ENCODE measurements at regions not wholly inside any gene's neighbourhood (a gene's known extent, or its start where the extent isn't known, plus 50 kb on each side); places are given as distances from the start of the nearest gene placed in this dataset.

GRCh38 chr11:37916331-37916730 lies 1318.3 kb upstream of the RAG2 start:
- no peak for TF ChIP-seq CTCF (IDR thresholded peaks at IDR 0.05; ENCODE audit: unreplicated experiment)
- no peaks in the 10 kb centered on the region for H3K27me3 Mint-ChIP-seq (ENCODE audit: unreplicated experiment)
- no peaks in the 10 kb centered on the region for H3K9me3 Mint-ChIP-seq (ENCODE audit: low read depth, unreplicated experiment)
- H3K4me3 Mint-ChIP-seq (ENCODE audit: low read depth, unreplicated experiment) = no peak overlapping the region
- H3K36me3 Mint-ChIP-seq (ENCODE audit: insufficient read depth, unreplicated experiment) = no peaks in the 10 kb centered on the region
- BruUV-seq (replicated peaks) = no TSS peak
- CTCF ChIA-PET = no interaction called here
- no peak overlapping the region for H3K27ac Mint-ChIP-seq (ENCODE audit: unreplicated experiment)
- intact Hi-C loops (cut with micrococcal nuclease; ENCODE audit: unreplicated experiment) = no loop called here
- DNase-seq = no peak
- H3K4me1 Mint-ChIP-seq (ENCODE audit: low read depth, unreplicated experiment) = no peaks in the 10 kb centered on the region

- Mint-ChIP-seq H3K27me3 (ENCODE audit: unreplicated experiment) (no peaks in the 10 kb centered on the region), H3K9me3 (ENCODE audit: low read depth, unreplicated experiment) (no peaks in the 10 kb centered on the region), H3K4me1 (ENCODE audit: low read depth, unreplicated experiment) (no peaks in the 10 kb centered on the region), H3K27ac (ENCODE audit: unreplicated experiment) (no peak overlapping the region), H3K4me3 (ENCODE audit: low read depth, unreplicated experiment) (no peak overlapping the region), H3K36me3 (ENCODE audit: insufficient read depth, unreplicated experiment) (no peaks in the 10 kb centered on the region)
- no TSS peak for BruUV-seq (replicated peaks)
- no peak for DNase-seq
- no peak for TF ChIP-seq CTCF (IDR thresholded peaks at IDR 0.05; ENCODE audit: unreplicated experiment)
- intact Hi-C loops (cut with micrococcal nuclease; ENCODE audit: unreplicated experiment) = no loop called here
- CTCF ChIA-PET = no interaction called here
Measured at GRCh38 chr11:37914859-37915258, 1316.8 kb upstream of the RAG2 start.

- no peaks in the 10 kb centered on the region for H3K36me3 Mint-ChIP-seq (ENCODE audit: insufficient read depth, unreplicated experiment)
- peaks cover 10% of the 10 kb centered on the region for H3K4me1 Mint-ChIP-seq (ENCODE audit: low read depth, unreplicated experiment)
- H3K27ac Mint-ChIP-seq (ENCODE audit: unreplicated experiment) = no peak overlapping the region
- intact Hi-C loops (cut with micrococcal nuclease; ENCODE audit: unreplicated experiment) = no loop called here
- CTCF ChIA-PET = no interaction called here
- TF ChIP-seq CTCF (IDR thresholded peaks at IDR 0.05; ENCODE audit: unreplicated experiment) = no peak
- no peaks in the 10 kb centered on the region for H3K27me3 Mint-ChIP-seq (ENCODE audit: unreplicated experiment)
- peaks cover 2% of the 10 kb centered on the region for H3K9me3 Mint-ChIP-seq (ENCODE audit: low read depth, unreplicated experiment)
- H3K4me3 Mint-ChIP-seq (ENCODE audit: low read depth, unreplicated experiment) = no peak overlapping the region
- DNase-seq = no peak
- no TSS peak for BruUV-seq (replicated peaks)
Measured at GRCh38 chr11:37908219-37908548, 1310.1 kb upstream of the RAG2 start.

- no peak overlapping the region for H3K27ac Mint-ChIP-seq (ENCODE audit: unreplicated experiment)
- no peak overlapping the region for H3K4me3 Mint-ChIP-seq (ENCODE audit: low read depth, unreplicated experiment)
- CTCF ChIA-PET = no interaction called here
Measured at GRCh38 chr11:37907436-37908218, 1309.6 kb upstream of the RAG2 start.

More at GRCh38 chr11:37907436-37908218, 1309.6 kb upstream of the RAG2 start:
- peaks cover 10% of the 10 kb centered on the region for H3K4me1 Mint-ChIP-seq (ENCODE audit: low read depth, unreplicated experiment)
- no peak for DNase-seq
- intact Hi-C loops (cut with micrococcal nuclease; ENCODE audit: unreplicated experiment) = no loop called here
- no peak for TF ChIP-seq CTCF (IDR thresholded peaks at IDR 0.05; ENCODE audit: unreplicated experiment)
- BruUV-seq (replicated peaks) = no TSS peak
- H3K27me3 Mint-ChIP-seq (ENCODE audit: unreplicated experiment) = no peaks in the 10 kb centered on the region
- no peaks in the 10 kb centered on the region for H3K36me3 Mint-ChIP-seq (ENCODE audit: insufficient read depth, unreplicated experiment)
- H3K9me3 Mint-ChIP-seq (ENCODE audit: low read depth, unreplicated experiment) = peaks cover 2% of the 10 kb centered on the region

All from Calu3 (cell line).